K562 (cell line): ENCODE measurements at regions not wholly inside any gene's neighbourhood (a gene's known extent, or its start where the extent isn't known, plus 50 kb on each side); places are given as distances from the start of the nearest gene placed in this dataset.

ENCODE experiments used
- ATAC-seq: fragments of 200-7000 bp; cut with Tn5 transposase; 3 replicates; pipeline ENCODE4 v1.9.1; 2020; ENCODE audit warnings: moderate library complexity
- BruUV-seq: library from RNA; stranded (reverse); fragments of 400-500 nt; replicated peaks from 2 replicates; lab custom pipeline; 2021; lab: Mats Ljungman, UMichigan
- CTCF ChIA-PET: fragments of 300-600 bp; formaldehyde crosslinking; extraction: SDS; loops from one replicate; lab custom pipeline; 2021; ENCODE audit warnings: low intra/inter-chr PET ratio; lab: Yijun Ruan, JAX
- POLR2A ChIA-PET: fragments of 300-600, 350-650 bp; sonication (Branson Sonifier 250); formaldehyde crosslinking; extraction: SDS; loops from one replicate; lab custom pipeline; 2021; ENCODE audit warnings: antibody characterized with exemption, inconsistent platforms; lab: Yijun Ruan, JAX
- DNase-seq, 4 experiments: peaks; one replicate each; pipeline versions ENCODE4 v3.0.0 to v3.0.0-alpha.2; 2011 to 2018; ENCODE audit warnings: low spot score in 3 of 4, mixed read lengths in 3 of 4; ENCODE audit errors: extremely low read depth in 1 of 4
- FAIRE-seq: peaks from 2 replicates; lab custom pipeline; 2011; peaks lifted over from hg19 to GRCh38; lab: Jason Lieb, UNC
- H2AFZ ChIP-seq: 2 replicates; pipeline ENCODE4 v1.6.0; 2011; ENCODE audit warnings: low read depth, low read length, control low read depth, inconsistent platforms
- H3K27ac ChIP-seq: fragments of 200-600 bp; 3 replicates; pipeline ENCODE4 v1.8.0; 2011; ENCODE audit warnings: low read depth, mild to moderate bottlenecking, control low read depth, inconsistent platforms, low read length, moderate library complexity, mixed read lengths; ENCODE audit errors: extremely low read depth
- H3K27me3 ChIP-seq, 2 experiments: fragments of 300-600 bp in 1 of 2; 2 replicates in 1 of 2; 3 replicates in 1 of 2; pipeline versions ENCODE4 v1.6.0 to v1.8.0; 2011; ENCODE audit warnings: inconsistent platforms in 2 of 2, low read length in 2 of 2, mild to moderate bottlenecking in 1 of 2, mixed read lengths in 1 of 2, moderate library complexity in 1 of 2; ENCODE audit not compliant: control insufficient read depth in 2 of 2, insufficient read depth in 2 of 2
- H3K36me3 ChIP-seq: fragments of 300-600 bp; 3 replicates; pipeline ENCODE4 v1.8.0; 2011; ENCODE audit warnings: mild to moderate bottlenecking, low read length, inconsistent platforms; ENCODE audit not compliant: control insufficient read depth, insufficient read depth
- H3K4me1 ChIP-seq, 2 experiments: fragments of 200-600 bp in 1 of 2; replicated peaks in 1 of 2; 2 replicates in 1 of 2; 3 replicates in 1 of 2; pipeline versions ENCODE4 v1.5.1 to v1.8.0; 2011; ENCODE audit warnings: inconsistent platforms in 2 of 2, low read length in 2 of 2, mild to moderate bottlenecking in 1 of 2, mixed read lengths in 1 of 2, moderate library complexity in 1 of 2; ENCODE audit not compliant: control insufficient read depth in 2 of 2, insufficient read depth in 2 of 2
- H3K4me2 ChIP-seq: 2 replicates; pipeline ENCODE4 v1.6.1; 2011; ENCODE audit warnings: low read length, control low read depth, inconsistent platforms, mixed read lengths; ENCODE audit not compliant: insufficient read depth
- H3K4me3 ChIP-seq: fragments of 200-600 bp; sonication (generic), shearing (Covaris generic); 2 replicates; pipeline ENCODE4 v1.5.1; 2016; ENCODE audit warnings: control low read depth, inconsistent platforms
- H3K79me2 ChIP-seq: fragments of 200-600 bp; 3 replicates; pipeline ENCODE4 v1.8.0; 2011; ENCODE audit warnings: low read length, inconsistent platforms; ENCODE audit not compliant: control insufficient read depth, insufficient read depth
- H3K9ac ChIP-seq, 2 experiments: 2 replicates each; pipeline versions ENCODE4 v1.6.0 to v1.6.1; 2011; ENCODE audit warnings: low read depth in 2 of 2, low read length in 2 of 2, control low read depth in 1 of 2, inconsistent platforms in 1 of 2, mild to moderate bottlenecking in 1 of 2, mixed read lengths in 1 of 2; ENCODE audit not compliant: insufficient read depth in 1 of 2
- H3K9me1 ChIP-seq: one replicate; pipeline ENCODE4 v1.6.0; 2011; ENCODE audit warnings: inconsistent platforms, mild to moderate bottlenecking, low read length, moderate library complexity; ENCODE audit not compliant: control insufficient read depth, insufficient read depth
- H3K9me3 ChIP-seq: replicated peaks from 2 replicates; pipeline ENCODE4 v1.5.1; 2011; ENCODE audit warnings: low read depth, low read length, inconsistent platforms; ENCODE audit not compliant: control insufficient read depth, insufficient read depth
- H4K20me1 ChIP-seq: replicated peaks from 2 replicates; pipeline ENCODE4 v1.6.1; 2011; ENCODE audit warnings: low read length, inconsistent platforms, mixed read lengths; ENCODE audit not compliant: control insufficient read depth, insufficient read depth
- CHD7 ChIP-seq: fragments of 200-600 bp; sonication (generic); IDR thresholded peaks from one replicate; pipeline ENCODE4 v1.6.1; 2012; ENCODE audit warnings: mild to moderate bottlenecking, low read depth, low read length, inconsistent platforms
- DACH1 ChIP-seq: fragments of 450-650 bp; IDR thresholded peaks from 2 replicates; pipeline ENCODE4 v1.6.1; 2018; ENCODE audit not compliant: partially characterized antibody
- ELK3 ChIP-seq: fragments of 450-650 bp; formaldehyde crosslinking; IDR thresholded peaks from 2 replicates; pipeline ENCODE4 v1.4.0; 2020; ENCODE audit warnings: mild to moderate bottlenecking
- HMBOX1 ChIP-seq: sonication (generic); IDR thresholded peaks from 2 replicates; pipeline ENCODE4 v1.6.1; 2016
- SETDB1 ChIP-seq: IDR thresholded peaks from one replicate; pipeline ENCODE4 v1.6.1; 2012; ENCODE audit warnings: low read length, control low read depth, inconsistent platforms
- SMAD2 ChIP-seq: fragments of 150-350 bp; IDR thresholded peaks from 2 replicates; pipeline ENCODE4 v1.6.1; 2014; ENCODE audit warnings: low read depth, mild to moderate bottlenecking, low read length
- THRAP3 ChIP-seq: fragments of 450-650 bp; IDR thresholded peaks from 2 replicates; pipeline ENCODE4 v1.6.1; 2016; ENCODE audit warnings: mild to moderate bottlenecking, inconsistent platforms, borderline replicate concordance
- ZNF507 ChIP-seq: conservative IDR thresholded peaks from 2 replicates; pipeline ENCODE4 v1.6.1; 2017; ENCODE audit warnings: missing genetic modification characterization, missing compliant biosample characterization
- ZNF586 ChIP-seq: fragments of 450-650 bp; formaldehyde crosslinking; conservative IDR thresholded peaks from 2 replicates; pipeline ENCODE4 v1.4.0; 2020; ENCODE audit warnings: mild to moderate bottlenecking, moderate library complexity
- WGBS: fragments of 100-300 bp; shearing (Covaris generic); methylation state at CpG from one replicate; pipeline ENCODE4 v1.1.6; 2016; ENCODE audit warnings: low coverage, mixed read lengths; ENCODE audit not compliant: insufficient coverage; ENCODE audit errors: missing lambda C conversion rate; 5-methylcytosine and 5-hydroxymethylcytosine counted together
- in situ Hi-C: fragments of 300-500 bp; cut with MboI; formaldehyde crosslinking; loops from 4 replicates; pipeline ENCODE4 v1.15.0; 2018; ENCODE audit warnings: inconsistent platforms, mixed read lengths
- intact Hi-C: fragments of 100-400 bp; cut with micrococcal nuclease; formaldehyde crosslinking; loops from 2 replicates; pipeline ENCODE4 v1.14.2; 2022

GRCh38 chr9:38250279-38251035 is 142.0 kb upstream of the ALDH1B1 start:
- no peak overlapping the region for H3K4me2 ChIP-seq
- WGBS, result 2% methylated on average over 10 of the region's 10 CpGs
- no peaks in the 10 kb centered on the region for H3K9me1 ChIP-seq
- H3K27me3 ChIP-seq, result peaks cover 18 to 38% of the 10 kb centered on the region in 2 experiments
- H2AFZ ChIP-seq, result no peak overlapping the region
- DNase-seq (no peak), ATAC-seq (no peak), FAIRE-seq (no peak)
- ChIA-PET POLR2A (no interaction called here), CTCF (no interaction called here)
- H3K27ac ChIP-seq, result no peak overlapping the region
- H3K36me3 ChIP-seq, result no peaks in the 10 kb centered on the region
- no peaks in the 10 kb centered on the region for H3K9me3 ChIP-seq
- no peaks in the 10 kb centered on the region; the same call in 1 of the 2 replicates for H4K20me1 ChIP-seq
- no peaks in the 10 kb centered on the region for H3K4me1 ChIP-seq
- in situ Hi-C loops (no loop called here), intact Hi-C loops (loop anchor here (5.0 to 10.0 kb wide), 2 partner anchors 82 to 166 kb away; no protein-coding TSS in a partner anchor)
- H3K79me2 ChIP-seq, result no peaks in the 10 kb centered on the region
- no peak overlapping the region for H3K9ac ChIP-seq
- H3K4me3 ChIP-seq, result no peak overlapping the region
- BruUV-seq, result no TSS peak
- TF ChIP-seq SETDB1 (no peak), HMBOX1 (no peak), DACH1 (no peak), SMAD2 (no peak), ELK3 (CRISPR knock-in tag) (no peak), THRAP3 (no peak), ZNF586 (CRISPR knock-in tag) (no peak), ZNF507 (tag) (no peak), CHD7 (no peak)
